GM18520 (cell line): ENCODE measurements at regions not wholly inside any gene's neighbourhood (a gene's known extent, or its start where the extent isn't known, plus 50 kb on each side); places are given as distances from the start of the nearest gene placed in this dataset.
"Not testable (repeated sequence)": the region's sequence is repeated elsewhere in the genome, so short reads cannot be mapped to it uniquely, and the experiment has no call there.

ENCODE experiments used
- ATAC-seq: cut with Tn5 transposase; IDR thresholded peaks from one replicate; pipeline ENCODE4 v1.9.1; 2021; ENCODE audit not compliant: unreplicated experiment

GRCh38 chr2:131636704-131637308, 109.1 kb downstream of the CCDC74A start:
- not testable (repeated sequence) for ATAC-seq

DNA sequence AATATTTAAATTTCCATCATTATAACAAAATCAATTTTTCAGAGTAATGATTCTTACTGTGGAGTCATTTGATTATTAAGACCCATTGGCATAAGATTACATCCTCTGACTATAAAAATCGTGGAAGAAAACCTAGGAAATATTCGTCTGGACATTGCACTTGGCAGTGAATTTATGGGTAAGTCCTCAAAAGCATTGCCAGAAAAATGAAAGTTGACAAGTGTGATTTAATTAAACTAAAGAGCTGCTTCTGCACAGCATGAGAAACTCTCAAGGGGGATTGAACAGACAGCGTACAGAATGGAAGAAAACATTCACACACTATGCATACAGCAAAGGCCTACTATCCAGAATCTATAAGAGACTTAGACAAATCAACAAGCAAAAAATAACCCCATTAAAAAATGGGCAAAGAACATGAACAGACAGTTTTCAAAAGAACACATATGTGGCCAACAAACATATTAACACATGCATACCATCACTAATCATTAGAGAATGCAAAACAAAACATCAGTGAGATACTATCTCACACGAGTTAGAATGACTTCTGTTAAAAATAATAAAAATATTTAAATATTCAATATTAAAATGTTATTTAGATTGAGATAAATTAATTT, 111.4 kb downstream of the CCDC74A start:
- ATAC-seq, result not testable (repeated sequence)

DNA sequence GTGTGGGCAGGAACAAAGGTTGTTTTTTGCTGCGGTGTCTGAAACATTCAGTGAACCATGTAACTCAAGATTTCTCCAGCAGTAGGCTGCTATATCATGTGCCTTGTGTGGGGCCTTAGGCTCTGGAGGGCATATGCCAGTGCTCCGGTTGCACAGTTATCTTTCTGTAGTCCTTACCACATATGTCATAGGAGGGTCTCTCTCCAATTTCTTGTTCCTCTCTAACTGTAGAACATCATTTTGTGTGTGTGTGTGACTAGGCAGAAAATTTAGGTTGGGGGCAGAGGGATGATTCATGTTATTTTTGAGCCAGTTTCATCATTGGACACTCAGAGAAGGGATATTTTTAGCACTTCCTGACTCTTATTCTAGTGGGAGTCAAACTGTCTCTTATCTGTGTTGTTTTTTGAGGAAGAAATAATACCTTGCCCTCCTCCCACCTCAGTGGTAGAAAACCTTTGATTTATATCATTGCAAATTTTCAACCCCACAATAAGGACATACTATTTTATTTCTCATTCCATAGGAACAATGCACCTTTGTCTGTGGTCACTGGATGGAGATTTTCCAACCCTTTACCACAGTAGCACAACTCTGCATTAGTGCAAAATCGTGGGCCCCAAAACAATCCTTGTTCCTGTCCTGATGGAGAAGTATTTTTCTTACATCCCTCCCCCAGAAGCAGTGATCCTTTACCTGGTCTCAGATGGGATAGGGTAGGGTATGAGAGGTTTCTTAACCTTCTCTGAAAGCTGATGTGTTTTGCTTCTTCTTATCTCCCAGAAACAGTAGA, 113.9 kb downstream of the CCDC74A start:
- ATAC-seq, result no peak

DNA sequence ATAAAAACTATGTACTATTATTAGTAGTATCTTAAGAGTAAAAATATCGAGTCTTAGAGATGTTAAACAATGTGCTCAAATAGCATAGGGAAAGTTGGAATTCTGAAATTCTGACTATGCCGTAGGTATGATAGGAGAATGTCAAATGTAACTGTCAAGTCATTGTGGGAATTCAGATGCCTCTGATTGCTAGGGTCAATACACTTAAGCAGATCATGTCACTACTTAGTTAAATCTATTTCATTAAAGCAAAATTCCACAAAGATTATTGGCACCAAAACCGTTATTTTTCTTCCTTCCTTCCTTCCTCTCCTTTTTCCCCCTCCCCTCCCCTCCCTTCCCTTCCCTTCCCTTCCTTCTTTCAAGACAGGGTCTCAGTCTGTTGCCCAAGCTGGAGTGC, 115.5 kb downstream of the CCDC74A start:
- not testable (repeated sequence) for ATAC-seq

GRCh38 chr2:131645177-131645765, 117.6 kb downstream of the CCDC74A start:
- ATAC-seq, result no peak

GRCh38 chr2:131646220-131646619, 118.5 kb downstream of the CCDC74A start:
- ATAC-seq, result not testable (repeated sequence)

DNA sequence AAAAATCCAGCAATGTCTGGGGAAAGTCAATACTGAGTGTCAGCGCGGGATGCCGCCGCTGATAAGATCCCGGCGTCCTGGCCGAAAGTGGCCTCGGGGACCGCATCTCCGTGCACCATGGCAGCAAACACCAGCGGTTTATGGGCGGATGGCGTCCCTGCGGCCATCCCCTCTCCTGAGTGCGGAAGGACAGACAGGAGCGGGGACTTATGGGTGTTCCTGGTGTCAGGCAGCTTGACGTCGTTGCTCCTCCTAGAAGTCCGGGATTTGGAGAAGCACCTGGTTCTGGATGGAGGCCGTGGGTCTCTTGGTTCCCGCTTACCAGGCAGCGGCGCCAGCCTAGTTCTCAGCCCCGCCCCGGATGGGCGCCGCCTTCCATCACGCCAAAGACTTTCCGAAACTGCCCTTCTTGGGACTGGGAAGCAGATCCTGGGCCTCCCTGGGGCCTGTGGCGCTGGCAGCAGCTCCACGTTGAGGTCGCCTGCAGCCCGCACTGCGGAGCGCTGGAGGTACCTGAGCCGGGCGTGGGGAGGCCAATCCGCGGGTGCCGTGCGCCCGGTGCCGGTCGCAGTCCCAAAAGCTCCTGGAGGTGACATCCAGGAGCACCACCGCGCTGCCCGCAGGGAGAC, 119.1 kb downstream of the CCDC74A start:
- no peak for ATAC-seq

DNA sequence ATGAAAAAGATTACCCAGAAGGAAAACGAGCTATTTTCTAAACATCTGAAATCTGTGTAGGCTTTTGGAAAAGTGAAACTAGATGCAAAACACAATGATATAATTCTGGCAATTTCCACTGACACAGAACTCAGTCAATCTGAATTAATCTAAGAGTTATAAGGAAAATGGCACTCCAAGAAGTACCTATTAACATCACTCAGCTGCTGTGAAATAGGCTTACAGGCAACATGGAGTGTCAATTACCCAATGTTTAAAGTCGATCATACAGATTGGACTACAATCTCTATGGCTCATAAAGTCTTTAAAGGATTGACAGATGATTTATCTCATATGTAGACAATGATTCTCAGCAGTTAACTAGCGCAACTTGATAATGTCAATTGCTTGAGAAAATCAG, 120.9 kb downstream of the CCDC74A start:
- ATAC-seq, result not testable (repeated sequence)

GRCh38 chr2:131652246-131652645, 124.6 kb downstream of the CCDC74A start:
- ATAC-seq, result not testable (repeated sequence)

DNA sequence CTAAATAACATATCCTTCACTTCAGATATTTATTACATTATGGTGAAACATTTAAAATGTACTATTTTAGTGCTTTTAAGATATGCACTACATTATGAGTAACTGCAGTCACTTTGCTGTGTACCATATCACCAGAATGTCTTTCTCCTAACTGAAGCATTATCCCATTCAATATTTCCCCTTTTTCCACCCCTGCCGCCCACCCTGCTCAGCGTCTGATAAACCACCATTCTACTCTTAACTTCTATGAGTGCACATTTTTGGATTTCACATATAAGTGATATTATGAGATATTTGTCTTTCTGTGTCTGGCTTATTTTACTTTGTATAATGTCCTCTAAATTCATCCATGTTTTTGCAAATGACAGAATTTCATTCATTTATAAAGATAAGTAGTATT, 126.4 kb downstream of the CCDC74A start:
- not testable (repeated sequence) for ATAC-seq

DNA sequence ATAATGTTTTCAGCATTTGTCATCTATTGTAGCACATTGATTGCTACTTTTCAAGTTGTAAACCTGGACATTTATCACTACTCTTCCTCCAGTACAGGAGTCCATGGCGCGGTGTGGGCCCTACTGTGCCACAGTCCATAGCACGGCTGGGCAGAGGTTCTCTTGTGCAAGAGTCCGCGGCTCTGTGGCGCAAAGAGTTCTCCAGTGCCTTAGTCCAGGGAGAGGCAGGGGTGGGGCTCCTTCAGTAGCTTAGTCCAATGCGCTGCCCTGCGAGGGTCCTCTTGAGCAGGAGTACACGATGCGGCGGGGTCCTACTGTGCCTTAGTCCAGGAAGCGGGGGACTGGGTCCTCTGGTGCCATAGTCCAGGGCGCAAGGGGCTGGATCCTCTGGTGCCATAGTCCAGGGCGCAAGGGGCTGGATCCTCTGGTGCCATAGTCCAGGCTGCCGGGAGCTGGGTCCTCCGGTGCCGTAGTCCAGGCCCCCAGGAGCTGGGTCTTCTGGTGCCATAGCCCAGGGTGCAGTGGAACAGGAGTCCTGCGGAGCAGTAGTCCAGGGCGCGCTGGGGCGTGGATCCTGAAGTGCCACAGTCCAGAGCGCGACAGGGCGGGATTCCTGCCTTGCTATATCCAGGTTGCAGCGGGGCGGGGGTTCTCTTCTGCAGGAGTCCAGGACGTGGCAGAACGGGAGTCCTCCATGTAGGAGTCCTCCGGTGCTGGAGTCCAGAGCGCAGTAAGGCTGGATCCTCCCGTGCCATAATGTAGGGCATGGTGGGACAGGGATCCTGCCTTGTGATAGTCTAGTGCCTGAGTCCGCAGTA, 129.3 kb downstream of the CCDC74A start:
- ATAC-seq, result no peak

DNA sequence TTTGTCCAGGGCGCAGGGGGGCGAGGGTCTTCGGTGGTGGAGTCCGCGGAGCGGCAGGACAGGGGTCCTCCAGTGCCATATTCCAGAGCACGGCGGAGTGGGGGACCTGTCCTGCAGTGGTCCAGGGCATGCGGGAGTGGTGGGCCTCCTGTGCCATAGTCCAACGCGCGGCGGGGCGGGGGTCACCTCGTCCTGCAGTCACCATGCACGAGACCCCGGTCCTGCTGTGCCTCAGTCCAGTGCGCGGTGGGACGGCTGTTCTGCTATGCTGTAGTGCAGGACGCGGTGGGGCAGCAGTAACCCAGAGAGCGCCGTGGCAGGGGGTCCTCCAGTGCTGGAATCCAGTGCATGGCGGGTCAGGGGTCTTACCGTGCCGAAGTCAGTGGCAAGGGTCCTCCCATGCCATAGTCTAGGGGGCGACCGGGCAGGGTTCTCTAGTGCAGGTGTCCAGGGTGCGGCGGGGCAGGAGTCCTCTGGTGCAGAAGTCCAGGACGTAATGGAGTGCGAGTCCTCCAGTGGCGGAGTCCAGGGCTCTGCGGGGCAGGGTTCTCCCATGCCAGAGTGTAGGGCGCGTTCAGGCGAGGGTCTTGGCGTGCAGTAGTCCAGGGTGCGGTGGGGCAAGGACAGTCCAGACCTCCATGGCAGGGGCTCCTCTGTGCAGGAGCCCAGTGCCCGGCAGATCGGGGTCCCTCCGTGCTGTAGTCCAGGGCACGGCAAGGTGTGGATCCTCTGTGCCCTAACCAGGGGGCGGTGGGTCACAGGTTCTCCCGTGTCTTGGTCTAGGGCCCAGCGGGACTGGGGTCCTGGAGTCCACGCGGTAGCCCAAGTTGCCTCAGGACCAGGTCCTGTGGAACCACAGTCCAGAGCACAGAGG, 130.4 kb downstream of the CCDC74A start:
- no peak for ATAC-seq

DNA sequence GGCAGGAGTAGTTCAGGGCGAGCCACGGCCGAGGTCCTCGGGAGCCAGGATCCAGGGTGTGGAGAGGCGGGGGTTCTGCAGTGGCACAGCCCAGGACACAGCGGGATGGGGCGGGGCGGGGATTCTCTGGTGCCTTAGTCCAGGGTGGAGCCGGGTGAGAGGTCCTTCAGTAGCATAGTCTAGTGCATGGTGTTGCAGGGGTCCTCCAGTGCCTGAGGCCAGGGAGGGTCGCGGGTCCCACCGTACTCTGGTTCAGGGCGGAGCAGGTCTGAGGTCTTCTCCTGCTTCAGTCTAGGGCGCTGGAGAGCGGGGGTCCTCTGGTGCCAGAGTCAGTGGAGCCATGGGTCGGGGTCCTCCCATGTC, 131.1 kb downstream of the CCDC74A start:
- ATAC-seq, result no peak

GRCh38 chr2:131659168-131659572, 131.5 kb downstream of the CCDC74A start:
- ATAC-seq, result no peak

- not testable (repeated sequence) for ATAC-seq
These were observed 133.6 kb downstream of the CCDC74A start for GRCh38 chr2:131661101-131661782.

DNA sequence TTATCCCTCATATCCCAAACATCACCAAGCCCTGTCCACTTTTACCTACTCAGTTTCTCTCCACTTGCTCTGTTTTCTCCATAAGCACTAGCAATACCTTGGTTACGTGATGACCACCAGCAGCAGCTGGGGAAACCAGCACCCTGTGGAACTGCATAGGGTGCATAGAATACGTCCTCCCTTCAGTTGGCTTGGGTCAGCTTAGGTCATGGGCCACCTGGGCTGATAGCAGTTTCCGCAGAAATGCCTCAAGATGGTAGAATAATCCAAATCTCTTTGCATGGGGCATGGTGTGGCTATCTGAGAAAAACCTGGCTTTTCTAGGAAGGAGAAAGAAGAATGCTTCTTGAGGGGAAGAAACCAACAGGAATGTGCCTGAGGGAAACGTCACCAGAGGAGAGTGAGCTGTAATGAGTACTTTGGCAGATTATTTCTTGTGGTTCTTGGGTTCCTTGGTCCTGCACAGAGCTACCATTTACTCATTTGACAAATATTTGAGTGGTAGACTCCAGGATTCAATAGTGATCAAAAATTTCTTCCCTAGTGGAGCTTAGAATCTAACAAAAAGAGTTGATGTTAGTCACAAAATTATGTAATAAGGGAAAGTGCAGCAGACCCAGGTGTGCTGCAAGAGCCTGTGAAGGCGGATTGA, 134.3 kb downstream of the CCDC74A start:
- not testable (repeated sequence) for ATAC-seq

GRCh38 chr2:131663501-131663900, 135.8 kb downstream of the CCDC74A start:
- not testable (repeated sequence) for ATAC-seq

DNA sequence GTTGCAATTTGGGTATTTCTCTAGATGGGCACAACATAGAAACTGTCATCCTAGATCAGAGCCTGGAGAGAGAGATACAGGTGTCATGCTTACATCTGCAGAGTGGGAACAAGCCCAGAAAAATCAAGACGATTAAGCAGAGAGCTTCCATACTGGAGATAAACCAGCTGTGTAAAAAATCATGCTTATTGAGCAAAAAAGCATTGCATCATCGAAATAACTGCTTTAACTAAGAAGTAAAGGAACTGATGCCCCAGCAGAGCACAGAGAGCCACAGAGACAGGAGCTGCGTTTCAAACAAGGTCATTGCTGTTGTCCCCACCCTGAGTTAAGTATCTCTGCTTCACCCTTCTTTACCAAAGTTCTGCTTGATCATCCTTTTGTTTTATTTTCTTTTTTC, 138.0 kb downstream of the CCDC74A start:
- not testable (repeated sequence) for ATAC-seq
